ENCODE measurements at regions not wholly inside any gene's neighbourhood (a gene's known extent, or its start where the extent isn't known, plus 50 kb on each side); places are given as distances from the start of the nearest gene placed in this dataset.

- TF ChIP-seq CTCF (IDR thresholded peaks at IDR 0.05) (no peak), POLR2A (IDR thresholded peaks at IDR 0.05) (no peak)
These were observed 468.1 kb upstream of the MANEA start for GRCh38 chr6:95109212-95109611.
